GM18868 (cell line): ENCODE measurements at regions not wholly inside any gene's neighbourhood (a gene's known extent, or its start where the extent isn't known, plus 50 kb on each side); places are given as distances from the start of the nearest gene placed in this dataset.
A peak's percentile ranks its signal among the peaks of the same experiment; 100 is the strongest.
"Not testable (repeated sequence)": the region's sequence is repeated elsewhere in the genome, so short reads cannot be mapped to it uniquely, and the experiment has no call there.

Experiments used
- ATAC-seq: cut with Tn5 transposase; IDR thresholded peaks from one replicate; pipeline ENCODE4 v1.9.1; 2021; ENCODE audit warnings: mild to moderate bottlenecking, moderate library complexity; ENCODE audit not compliant: unreplicated experiment

GRCh38 chr4:181858741-181859140 is 384.5 kb upstream of the TENM3 start:
- no peak for ATAC-seq

GRCh38 chr4:181859439-181859838 is 383.8 kb upstream of the TENM3 start:
- ATAC-seq, result no peak

GRCh38 chr4:181860157-181860556 is 383.0 kb upstream of the TENM3 start:
- no peak for ATAC-seq

- ATAC-seq, result no peak
Measured at GRCh38 chr4:181860668-181861067, 382.5 kb upstream of the TENM3 start.

GRCh38 chr4:181863856-181864255 is 379.3 kb upstream of the TENM3 start:
- no peak for ATAC-seq

GRCh38 chr4:181870326-181870725 is 372.9 kb upstream of the TENM3 start:
- no peak for ATAC-seq

GRCh38 chr4:181874602-181875001 is 368.6 kb upstream of the TENM3 start:
- no peak for ATAC-seq

GRCh38 chr4:181877329-181877848 is 365.8 kb upstream of the TENM3 start:
- ATAC-seq, result no peak

GRCh38 chr4:181890031-181890430 is 353.2 kb upstream of the TENM3 start:
- no peak for ATAC-seq

- no peak for ATAC-seq
Measured at GRCh38 chr4:181890911-181891310, 352.3 kb upstream of the TENM3 start.

- no peak for ATAC-seq
Measured at GRCh38 chr4:181896614-181897013, 346.6 kb upstream of the TENM3 start.

GRCh38 chr4:181897935-181898334 is 345.3 kb upstream of the TENM3 start:
- no peak for ATAC-seq

GRCh38 chr4:181902404-181902803 is 340.8 kb upstream of the TENM3 start:
- not testable (repeated sequence) for ATAC-seq

GRCh38 chr4:181905708-181906107 is 337.5 kb upstream of the TENM3 start:
- no peak for ATAC-seq

- ATAC-seq, result peak; percentile 73
Measured at GRCh38 chr4:181908168-181908567, 335.0 kb upstream of the TENM3 start.

- no peak for ATAC-seq
Measured at GRCh38 chr4:181909368-181909767, 333.8 kb upstream of the TENM3 start.

GRCh38 chr4:181911420-181911819 is 331.8 kb upstream of the TENM3 start:
- ATAC-seq, result no peak

- ATAC-seq, result no peak
Measured at GRCh38 chr4:181933471-181933870, 309.7 kb upstream of the TENM3 start.

GRCh38 chr4:181938631-181939030 is 304.6 kb upstream of the TENM3 start:
- ATAC-seq, result no peak

GRCh38 chr4:181939199-181939945 is 303.8 kb upstream of the TENM3 start:
- no peak for ATAC-seq

GRCh38 chr4:181944527-181944926 is 298.7 kb upstream of the TENM3 start:
- ATAC-seq, result no peak

- ATAC-seq, result no peak
Measured at GRCh38 chr4:181946902-181947301, 296.3 kb upstream of the TENM3 start.

- ATAC-seq, result no peak
Measured at GRCh38 chr4:181948839-181949382, 294.3 kb upstream of the TENM3 start.
